Muscle of leg (tissue), 3 donors: ENCODE measurements at regions not wholly inside any gene's neighbourhood (a gene's known extent, or its start where the extent isn't known, plus 50 kb on each side); places are given as distances from the start of the nearest gene placed in this dataset.

Experiments used
- DNase-seq: peaks from one replicate; pipeline ENCODE4 v3.0.0; 2013
- H3K27ac ChIP-seq: one replicate; pipeline ENCODE4 v1.5.1; 2013; ENCODE audit warnings: mild to moderate bottlenecking, low read length, control low read depth
- H3K27me3 ChIP-seq: one replicate; pipeline ENCODE4 v1.6.1; 2013; ENCODE audit warnings: low read length; ENCODE audit not compliant: control insufficient read depth, insufficient read depth
- H3K36me3 ChIP-seq: one replicate; pipeline ENCODE4 v1.6.1; 2013; ENCODE audit warnings: low read length; ENCODE audit not compliant: control insufficient read depth, insufficient read depth
- H3K4me1 ChIP-seq: one replicate; pipeline ENCODE4 v1.6.1; 2013; ENCODE audit warnings: low read length; ENCODE audit not compliant: control insufficient read depth, insufficient read depth
- H3K4me3 ChIP-seq: one replicate; pipeline ENCODE4 v1.5.1; 2013; ENCODE audit warnings: low read length, control low read depth
- H3K9me3 ChIP-seq: replicated peaks from 2 replicates; pipeline ENCODE4 v1.6.1; 2013; ENCODE audit warnings: low read depth, low read length; ENCODE audit not compliant: control insufficient read depth
- WGBS: methylation state at CpG from one replicate; pipeline ENCODE4 v1.1.5; 2013; ENCODE audit warnings: missing lambda C conversion rate; ENCODE audit not compliant: insufficient coverage; 5-methylcytosine and 5-hydroxymethylcytosine counted together

GRCh38 chr9:36780186-36780585, 207.5 kb downstream of the MELK start:
- DNase-seq = no peak
- WGBS = 36% methylated on average over 5 of the region's 8 CpGs
- Histone ChIP-seq H3K27me3 (peaks cover 15% of the 10 kb centered on the region), H3K4me3 (no peak overlapping the region), H3K9me3 (no peaks in the 10 kb centered on the region), H3K36me3 (no peaks in the 10 kb centered on the region), H3K27ac (no peak overlapping the region), H3K4me1 (no peaks in the 10 kb centered on the region)

GRCh38 chr9:36781533-36781932, 208.8 kb downstream of the MELK start:
- H3K4me3 ChIP-seq = no peak overlapping the region
- WGBS = 76% methylated on average over 5 of the region's 10 CpGs
- peaks cover 15% of the 10 kb centered on the region for H3K27me3 ChIP-seq
- no peaks in the 10 kb centered on the region for H3K36me3 ChIP-seq
- H3K27ac ChIP-seq = no peak overlapping the region
- H3K9me3 ChIP-seq = no peaks in the 10 kb centered on the region
- H3K4me1 ChIP-seq = no peaks in the 10 kb centered on the region
- DNase-seq = no peak
